Smooth muscle cell (in vitro differentiated cells): ENCODE measurements at regions not wholly inside any gene's neighbourhood (a gene's known extent, or its start where the extent isn't known, plus 50 kb on each side); places are given as distances from the start of the nearest gene placed in this dataset.
"Not testable (repeated sequence)": the region's sequence is repeated elsewhere in the genome, so short reads cannot be mapped to it uniquely, and the experiment has no call there.

Source experiments
- DNase-seq: peaks from one replicate; lab custom pipeline; 2025; ENCODE audit not compliant: unreplicated experiment; lab: John Stamatoyannopoulos, UW
- H2AFZ ChIP-seq: fragments of 200-600 bp; sonication (generic); 2 replicates; pipeline ENCODE4 v1.6.0; 2016; ENCODE audit warnings: antibody characterized with exemption, low read depth, mild to moderate bottlenecking
- H3F3A ChIP-seq: fragments of 200-600 bp; sonication (generic); 2 replicates; pipeline ENCODE4 v1.6.0; 2017; ENCODE audit warnings: antibody characterized with exemption, low read depth
- H3K27ac ChIP-seq: fragments of 200-600 bp; sonication (generic); 2 replicates; pipeline ENCODE4 v1.5.1; 2016; ENCODE audit warnings: low read depth, mild to moderate bottlenecking
- H3K27me3 ChIP-seq: fragments of 200-600 bp; sonication (generic); 2 replicates; pipeline ENCODE4 v1.6.1; 2016; ENCODE audit warnings: low read depth, mild to moderate bottlenecking
- H3K36me3 ChIP-seq: fragments of 200-600 bp; sonication (generic); 2 replicates; pipeline ENCODE4 v1.5.1; 2016; ENCODE audit warnings: low read depth
- H3K4me1 ChIP-seq: fragments of 200-600 bp; sonication (generic); 2 replicates; pipeline ENCODE4 v1.5.1; 2016; ENCODE audit warnings: low read depth
- H3K4me2 ChIP-seq: fragments of 200-600 bp; sonication (generic); 2 replicates; pipeline ENCODE4 v1.6.0; 2016; ENCODE audit warnings: mild to moderate bottlenecking
- H3K4me3 ChIP-seq: fragments of 200-600 bp; sonication (generic); 2 replicates; pipeline ENCODE4 v1.5.1; 2016; ENCODE audit warnings: mild to moderate bottlenecking
- H3K79me2 ChIP-seq: fragments of 200-600 bp; sonication (generic); 2 replicates; pipeline ENCODE4 v1.6.0; 2016; ENCODE audit warnings: low read depth, mild to moderate bottlenecking
- H3K9ac ChIP-seq: fragments of 200-600 bp; sonication (generic); 2 replicates; pipeline ENCODE4 v1.6.0; 2016; ENCODE audit warnings: low read depth
- H3K9me3 ChIP-seq: fragments of 200-600 bp; sonication (generic); replicated peaks from 2 replicates; pipeline ENCODE4 v1.5.1; 2016; ENCODE audit warnings: low read depth
- H4K20me1 ChIP-seq: fragments of 200-600 bp; sonication (generic); 2 replicates; pipeline ENCODE4 v1.6.0; 2016; ENCODE audit warnings: low read depth
- WGBS: methylation state at CpG from one replicate; pipeline ENCODE4 v1.1.7; 2016; ENCODE audit warnings: low lambda C conversion rate; 5-methylcytosine and 5-hydroxymethylcytosine counted together
- TF ChIP-seq, protein P1 (sequence below): fragments of 200-600 bp; sonication (generic); IDR thresholded peaks from 2 replicates; pipeline ENCODE4 v1.5.1; 2017; ENCODE audit warnings: borderline replicate concordance, mild to moderate bottlenecking, antibody characterized with exemption; ENCODE audit not compliant: insufficient read depth, poor library complexity, severe bottlenecking

DNA sequence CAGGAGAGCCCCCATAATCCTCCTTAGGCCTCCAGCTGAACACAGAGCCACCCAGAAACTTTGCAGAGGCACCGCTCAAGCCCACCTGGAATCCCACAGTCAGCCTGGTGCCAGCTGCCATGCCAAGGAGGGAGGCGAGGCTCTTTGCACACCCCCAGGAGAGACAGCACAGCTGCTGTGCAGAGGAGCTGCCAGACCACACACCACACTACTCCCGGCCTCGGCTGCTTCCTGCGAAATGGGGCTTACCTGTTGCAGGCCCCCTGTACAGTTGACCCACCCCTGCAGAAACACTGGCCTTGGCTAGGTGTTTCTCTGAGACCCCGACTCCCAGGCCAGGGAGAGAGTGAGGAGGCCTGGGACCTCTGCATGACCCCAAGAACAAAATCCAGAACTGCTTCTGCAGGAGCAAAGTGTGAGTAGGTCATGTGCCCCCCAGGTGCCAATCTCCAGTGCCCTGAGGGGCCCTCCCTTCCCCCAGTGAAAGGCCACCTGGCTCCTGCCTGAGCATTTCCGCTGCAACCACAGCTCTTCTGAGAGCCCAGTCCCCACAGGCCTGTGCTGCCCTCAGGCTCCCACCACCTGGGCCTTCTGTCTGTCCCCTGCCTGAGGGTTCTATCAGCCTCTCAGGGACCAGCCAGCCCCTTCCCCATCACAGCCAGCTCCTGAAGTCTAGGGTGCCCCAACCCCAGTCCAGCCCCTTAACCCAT is 580.4 kb downstream of the UQCRFS1 start:
- no peak overlapping the region for H3K9ac ChIP-seq
- no peak for DNase-seq
- peaks cover 4% of the 10 kb centered on the region for H3K9me3 ChIP-seq
- H3K79me2 ChIP-seq, result no peaks in the 10 kb centered on the region
- H3K36me3 ChIP-seq, result no peaks in the 10 kb centered on the region
- H2AFZ ChIP-seq, result no peak overlapping the region
- H3K4me1 ChIP-seq, result no peaks in the 10 kb centered on the region
- no peaks in the 10 kb centered on the region for H3F3A ChIP-seq
- 85% methylated on average over 7 of the region's 7 CpGs for WGBS
- H4K20me1 ChIP-seq, result no peaks in the 10 kb centered on the region
- no peak overlapping the region for H3K4me3 ChIP-seq
- H3K27ac ChIP-seq, result no peak overlapping the region
- TF ChIP-seq, protein P1, sequence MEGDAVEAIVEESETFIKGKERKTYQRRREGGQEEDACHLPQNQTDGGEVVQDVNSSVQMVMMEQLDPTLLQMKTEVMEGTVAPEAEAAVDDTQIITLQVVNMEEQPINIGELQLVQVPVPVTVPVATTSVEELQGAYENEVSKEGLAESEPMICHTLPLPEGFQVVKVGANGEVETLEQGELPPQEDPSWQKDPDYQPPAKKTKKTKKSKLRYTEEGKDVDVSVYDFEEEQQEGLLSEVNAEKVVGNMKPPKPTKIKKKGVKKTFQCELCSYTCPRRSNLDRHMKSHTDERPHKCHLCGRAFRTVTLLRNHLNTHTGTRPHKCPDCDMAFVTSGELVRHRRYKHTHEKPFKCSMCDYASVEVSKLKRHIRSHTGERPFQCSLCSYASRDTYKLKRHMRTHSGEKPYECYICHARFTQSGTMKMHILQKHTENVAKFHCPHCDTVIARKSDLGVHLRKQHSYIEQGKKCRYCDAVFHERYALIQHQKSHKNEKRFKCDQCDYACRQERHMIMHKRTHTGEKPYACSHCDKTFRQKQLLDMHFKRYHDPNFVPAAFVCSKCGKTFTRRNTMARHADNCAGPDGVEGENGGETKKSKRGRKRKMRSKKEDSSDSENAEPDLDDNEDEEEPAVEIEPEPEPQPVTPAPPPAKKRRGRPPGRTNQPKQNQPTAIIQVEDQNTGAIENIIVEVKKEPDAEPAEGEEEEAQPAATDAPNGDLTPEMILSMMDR, result no peak
- H3K4me2 ChIP-seq, result no peak overlapping the region
- no peaks in the 10 kb centered on the region for H3K27me3 ChIP-seq

DNA sequence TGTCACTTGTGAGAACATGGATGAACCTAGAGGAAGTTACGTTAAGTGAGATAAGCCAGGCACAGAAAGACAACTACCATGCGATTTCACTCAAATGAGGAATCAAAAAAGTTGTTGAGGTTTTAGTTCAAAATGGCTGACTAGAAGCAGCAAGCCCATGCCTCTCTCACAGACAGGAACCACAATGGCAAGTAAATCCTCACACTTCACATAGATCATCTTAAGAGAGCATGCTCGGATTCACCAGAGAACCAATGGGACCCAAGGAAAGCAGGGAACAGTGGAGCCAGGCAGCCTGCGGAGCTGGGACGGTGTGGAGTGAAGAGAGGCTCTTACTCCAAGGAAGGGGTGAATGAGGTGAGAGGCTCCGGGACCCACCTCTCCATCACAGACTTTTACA is 581.0 kb downstream of the UQCRFS1 start:
- Histone ChIP-seq H2AFZ (no peak overlapping the region), H3K9ac (no peak overlapping the region), H3K27me3 (no peaks in the 10 kb centered on the region), H3K27ac (no peak overlapping the region), H3F3A (no peaks in the 10 kb centered on the region), H3K36me3 (no peaks in the 10 kb centered on the region), H3K4me3 (no peak overlapping the region), H3K79me2 (no peaks in the 10 kb centered on the region), H3K4me1 (no peaks in the 10 kb centered on the region), H3K9me3 (peaks cover 4% of the 10 kb centered on the region), H4K20me1 (no peaks in the 10 kb centered on the region), H3K4me2 (no peak overlapping the region)
- DNase-seq, result no peak
- TF ChIP-seq, protein P1, result no peak
- WGBS, result 85% methylated on average over 6 of the region's 6 CpGs

DNA sequence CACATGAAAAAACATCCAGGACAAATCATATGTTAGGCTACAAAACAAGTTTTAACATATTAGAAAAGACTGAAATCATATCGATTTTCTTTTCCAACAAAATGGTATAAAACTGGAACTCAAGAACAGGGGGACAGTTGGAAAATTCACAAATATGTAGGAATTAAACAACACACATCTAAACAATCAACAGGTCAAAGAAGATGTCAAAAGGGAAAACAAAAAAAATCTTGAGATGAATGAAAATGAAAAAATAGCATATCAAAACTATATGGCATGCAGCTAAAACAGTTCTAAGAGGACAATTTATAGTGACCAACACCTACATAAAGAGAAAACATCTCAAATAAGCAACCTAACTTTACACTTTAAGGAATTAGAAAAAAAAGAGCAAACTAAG is 585.3 kb downstream of the UQCRFS1 start:
- Histone ChIP-seq H3K4me3 (no peak overlapping the region), H3K27me3 (no peaks in the 10 kb centered on the region), H2AFZ (no peak overlapping the region), H3K4me2 (no peak overlapping the region), H3K36me3 (no peaks in the 10 kb centered on the region), H3K27ac (no peak overlapping the region), H3K9ac (no peak overlapping the region), H3K79me2 (no peaks in the 10 kb centered on the region), H3F3A (no peaks in the 10 kb centered on the region), H3K9me3 (peaks cover 4% of the 10 kb centered on the region), H3K4me1 (no peaks in the 10 kb centered on the region), H4K20me1 (no peaks in the 10 kb centered on the region)
- TF ChIP-seq, protein P1, result no peak
- 83% methylated on average over 1 of the region's 1 CpG for WGBS
- DNase-seq, result no peak

DNA sequence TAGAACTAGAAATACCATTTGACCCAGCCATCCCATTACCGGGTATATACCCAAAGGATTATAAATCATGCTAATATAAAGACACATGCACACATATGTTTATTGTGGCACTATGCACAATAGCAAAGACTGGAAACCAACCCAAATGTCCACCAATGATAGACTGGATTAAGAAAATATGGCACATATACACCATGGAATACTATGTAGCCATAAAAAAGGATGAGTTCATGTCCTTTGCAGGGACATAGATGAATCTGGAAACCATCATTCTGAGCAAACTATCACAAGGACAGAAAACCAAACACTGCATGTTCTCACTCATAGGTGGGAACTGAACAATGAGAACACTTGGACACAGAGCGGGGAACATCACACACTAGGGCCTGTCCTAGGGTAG is 586.5 kb downstream of the UQCRFS1 start:
- not testable (repeated sequence) for H3K4me3 ChIP-seq, DNase-seq, H3K79me2 ChIP-seq, H3K36me3 ChIP-seq, H3K9me3 ChIP-seq, H3K9ac ChIP-seq, H4K20me1 ChIP-seq, H3K4me1 ChIP-seq, H3K4me2 ChIP-seq, H3K27ac ChIP-seq, H3K27me3 ChIP-seq, H2AFZ ChIP-seq, H3F3A ChIP-seq
- 94% methylated on average over 2 of the region's 2 CpGs for WGBS
